ENCODE measurements at regions not wholly inside any gene's neighbourhood (a gene's known extent, or its start where the extent isn't known, plus 50 kb on each side); places are given as distances from the start of the nearest gene placed in this dataset.

GRCh38 chr18:72991379-72991778 lies 123.6 kb upstream of the NETO1 start:
- no peak for TF ChIP-seq CTCF (IDR thresholded peaks at IDR 0.05)
- TF ChIP-seq POLR2AphosphoS5 (IDR thresholded peaks at IDR 0.05), result no peak

All from gastroesophageal sphincter (tissue), 3 donors.